ENCODE measurements at regions not wholly inside any gene's neighbourhood (a gene's known extent, or its start where the extent isn't known, plus 50 kb on each side); places are given as distances from the start of the nearest gene placed in this dataset.

GRCh38 chr14:66087231-66087630, 398.9 kb upstream of the CCDC196 start:
- TF ChIP-seq POLR2AphosphoS5 (IDR thresholded peaks at IDR 0.05; ENCODE audit: low read depth, low read length) (no peak), POLR2A (IDR thresholded peaks at IDR 0.05; ENCODE audit: low read depth, low read length) (no peak), SPI1 (IDR thresholded peaks at IDR 0.05; ENCODE audit: low read depth, low read length) (no peak), TAF1 (IDR thresholded peaks at IDR 0.05; ENCODE audit: low read depth, low read length) (no peak), PAX5 (IDR thresholded peaks at IDR 0.05; ENCODE audit: insufficient read depth, low read length, severe bottlenecking) (no peak), POU2F2 (IDR thresholded peaks at IDR 0.05; ENCODE audit: low read depth, low read length) (no peak)

Measured in GM12891 (cell line).